OCI-LY3 (cell line): ENCODE measurements at regions not wholly inside any gene's neighbourhood (a gene's known extent, or its start where the extent isn't known, plus 50 kb on each side); places are given as distances from the start of the nearest gene placed in this dataset.

ENCODE experiments used
- CTCF ChIP-seq: fragments of 200-600, 300-600 bp; sonication (generic); IDR thresholded peaks from 2 replicates; pipeline ENCODE4 v1.5.1; 2014; ENCODE audit warnings: antibody characterized with exemption, low read length, low read depth
- EZH2phosphoT487 ChIP-seq: fragments of 200-600 bp; shearing (Covaris generic); IDR thresholded peaks from 2 replicates; pipeline ENCODE4 v1.6.1; 2018; ENCODE audit warnings: antibody characterized with exemption, mixed run types, low read depth

GRCh38 chr1:195122497-195122896 is 1485.7 kb downstream of the KCNT2 start:
- TF ChIP-seq CTCF (no peak), EZH2phosphoT487 (no peak)
